ENCODE measurements at regions not wholly inside any gene's neighbourhood (a gene's known extent, or its start where the extent isn't known, plus 50 kb on each side); places are given as distances from the start of the nearest gene placed in this dataset.

GRCh38 chrX:68912113-68912512, 83.3 kb downstream of the EFNB1 start:
- H3K9me3 ChIP-seq, result no peaks in the 10 kb centered on the region
- no peak for DNase-seq
- H3K27me3 ChIP-seq, result no peaks in the 10 kb centered on the region
- TF ChIP-seq, protein P1, sequence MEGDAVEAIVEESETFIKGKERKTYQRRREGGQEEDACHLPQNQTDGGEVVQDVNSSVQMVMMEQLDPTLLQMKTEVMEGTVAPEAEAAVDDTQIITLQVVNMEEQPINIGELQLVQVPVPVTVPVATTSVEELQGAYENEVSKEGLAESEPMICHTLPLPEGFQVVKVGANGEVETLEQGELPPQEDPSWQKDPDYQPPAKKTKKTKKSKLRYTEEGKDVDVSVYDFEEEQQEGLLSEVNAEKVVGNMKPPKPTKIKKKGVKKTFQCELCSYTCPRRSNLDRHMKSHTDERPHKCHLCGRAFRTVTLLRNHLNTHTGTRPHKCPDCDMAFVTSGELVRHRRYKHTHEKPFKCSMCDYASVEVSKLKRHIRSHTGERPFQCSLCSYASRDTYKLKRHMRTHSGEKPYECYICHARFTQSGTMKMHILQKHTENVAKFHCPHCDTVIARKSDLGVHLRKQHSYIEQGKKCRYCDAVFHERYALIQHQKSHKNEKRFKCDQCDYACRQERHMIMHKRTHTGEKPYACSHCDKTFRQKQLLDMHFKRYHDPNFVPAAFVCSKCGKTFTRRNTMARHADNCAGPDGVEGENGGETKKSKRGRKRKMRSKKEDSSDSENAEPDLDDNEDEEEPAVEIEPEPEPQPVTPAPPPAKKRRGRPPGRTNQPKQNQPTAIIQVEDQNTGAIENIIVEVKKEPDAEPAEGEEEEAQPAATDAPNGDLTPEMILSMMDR (IDR thresholded peaks at IDR 0.05; ENCODE audit: low read depth, low read length), result no peak
- peaks cover 6% of the 10 kb centered on the region for H3K4me1 ChIP-seq
- no peaks in the 10 kb centered on the region for H3K36me3 ChIP-seq
- H3K4me3 ChIP-seq (ENCODE audit: low read depth, low read length), result no peak overlapping the region

- DNase-seq, result no peak
- TF ChIP-seq, protein P1 (IDR thresholded peaks at IDR 0.05; ENCODE audit: low read depth, low read length), result no peak
- peaks cover 6% of the 10 kb centered on the region for H3K4me1 ChIP-seq
Measured at GRCh38 chrX:68910731-68911428, 82.1 kb downstream of the EFNB1 start.

GRCh38 chrX:68909945-68910344, 81.1 kb downstream of the EFNB1 start:
- TF ChIP-seq, protein P1 (IDR thresholded peaks at IDR 0.05; ENCODE audit: low read depth, low read length), result no peak
- DNase-seq, result no peak
- H3K27me3 ChIP-seq, result no peaks in the 10 kb centered on the region

More at GRCh38 chrX:68910731-68911428, 82.1 kb downstream of the EFNB1 start:
- H3K27me3 ChIP-seq, result no peaks in the 10 kb centered on the region
- no peaks in the 10 kb centered on the region for H3K36me3 ChIP-seq
- no peaks in the 10 kb centered on the region for H3K9me3 ChIP-seq
- H3K4me3 ChIP-seq (ENCODE audit: low read depth, low read length), result no peak overlapping the region

GRCh38 chrX:68908071-68908470, 79.2 kb downstream of the EFNB1 start:
- no peaks in the 10 kb centered on the region for H3K36me3 ChIP-seq
- no peak overlapping the region for H3K4me3 ChIP-seq (ENCODE audit: low read depth, low read length)
- DNase-seq, result no peak
- no peaks in the 10 kb centered on the region for H3K27me3 ChIP-seq
- TF ChIP-seq, protein P1 (IDR thresholded peaks at IDR 0.05; ENCODE audit: low read depth, low read length), result no peak
- peaks cover 6% of the 10 kb centered on the region for H3K4me1 ChIP-seq
- no peaks in the 10 kb centered on the region for H3K9me3 ChIP-seq

More at GRCh38 chrX:68909945-68910344, 81.1 kb downstream of the EFNB1 start:
- no peaks in the 10 kb centered on the region for H3K36me3 ChIP-seq
- no peak overlapping the region for H3K4me3 ChIP-seq (ENCODE audit: low read depth, low read length)
- no peaks in the 10 kb centered on the region for H3K9me3 ChIP-seq
- H3K4me1 ChIP-seq, result peaks cover 6% of the 10 kb centered on the region

- H3K27me3 ChIP-seq, result no peaks in the 10 kb centered on the region
- DNase-seq, result no peak
Measured at GRCh38 chrX:68902706-68903504, 74.1 kb downstream of the EFNB1 start.

More at GRCh38 chrX:68902706-68903504, 74.1 kb downstream of the EFNB1 start:
- Histone ChIP-seq H3K4me1 (no peaks in the 10 kb centered on the region), H3K9me3 (no peaks in the 10 kb centered on the region), H3K36me3 (no peaks in the 10 kb centered on the region), H3K4me3 (ENCODE audit: low read depth, low read length) (no peak overlapping the region)
- TF ChIP-seq, protein P1 (IDR thresholded peaks at IDR 0.05; ENCODE audit: low read depth, low read length), result no peak

Data from BE2C (cell line).